GM12864 (cell line): ENCODE measurements at regions not wholly inside any gene's neighbourhood (a gene's known extent, or its start where the extent isn't known, plus 50 kb on each side); places are given as distances from the start of the nearest gene placed in this dataset.

Experiments
- DNase-seq: peaks from one replicate; pipeline ENCODE4 v3.0.0-alpha.2; 2011; ENCODE audit warnings: low read depth
- H3K4me3 ChIP-seq: 2 replicates; pipeline ENCODE4 v1.5.1; 2011; ENCODE audit warnings: mild to moderate bottlenecking, low read depth, low read length, control low read depth
- TF ChIP-seq, protein P1 (sequence below): IDR thresholded peaks from 2 replicates; pipeline ENCODE4 v1.5.1; 2011; ENCODE audit warnings: low read depth, mild to moderate bottlenecking, moderate library complexity, low read length, control low read depth, inconsistent platforms; ENCODE audit errors: missing control alignments

DNA sequence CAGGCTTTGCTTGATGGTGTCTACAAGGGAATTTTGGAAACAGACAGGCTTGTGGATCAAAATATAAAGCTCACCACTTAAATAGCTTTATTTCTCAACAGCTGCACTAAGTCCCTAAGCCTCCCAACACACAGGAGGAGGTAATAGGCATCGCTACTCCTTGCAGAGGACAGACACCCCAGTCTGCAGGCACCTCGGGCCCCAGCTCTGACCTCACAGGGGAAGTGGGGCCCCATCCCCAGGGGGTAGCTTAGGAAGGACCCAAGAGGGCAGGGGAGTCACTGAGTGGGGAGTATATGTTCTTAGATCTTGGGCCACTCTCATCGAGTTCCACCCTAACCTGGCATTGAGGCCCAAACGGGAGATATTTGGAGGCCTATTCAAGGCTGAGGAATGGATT is 66.7 kb upstream of the XPA start:
- no peak for DNase-seq
- H3K4me3 ChIP-seq = no peak overlapping the region
- TF ChIP-seq, protein P1, sequence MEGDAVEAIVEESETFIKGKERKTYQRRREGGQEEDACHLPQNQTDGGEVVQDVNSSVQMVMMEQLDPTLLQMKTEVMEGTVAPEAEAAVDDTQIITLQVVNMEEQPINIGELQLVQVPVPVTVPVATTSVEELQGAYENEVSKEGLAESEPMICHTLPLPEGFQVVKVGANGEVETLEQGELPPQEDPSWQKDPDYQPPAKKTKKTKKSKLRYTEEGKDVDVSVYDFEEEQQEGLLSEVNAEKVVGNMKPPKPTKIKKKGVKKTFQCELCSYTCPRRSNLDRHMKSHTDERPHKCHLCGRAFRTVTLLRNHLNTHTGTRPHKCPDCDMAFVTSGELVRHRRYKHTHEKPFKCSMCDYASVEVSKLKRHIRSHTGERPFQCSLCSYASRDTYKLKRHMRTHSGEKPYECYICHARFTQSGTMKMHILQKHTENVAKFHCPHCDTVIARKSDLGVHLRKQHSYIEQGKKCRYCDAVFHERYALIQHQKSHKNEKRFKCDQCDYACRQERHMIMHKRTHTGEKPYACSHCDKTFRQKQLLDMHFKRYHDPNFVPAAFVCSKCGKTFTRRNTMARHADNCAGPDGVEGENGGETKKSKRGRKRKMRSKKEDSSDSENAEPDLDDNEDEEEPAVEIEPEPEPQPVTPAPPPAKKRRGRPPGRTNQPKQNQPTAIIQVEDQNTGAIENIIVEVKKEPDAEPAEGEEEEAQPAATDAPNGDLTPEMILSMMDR = no peak

DNA sequence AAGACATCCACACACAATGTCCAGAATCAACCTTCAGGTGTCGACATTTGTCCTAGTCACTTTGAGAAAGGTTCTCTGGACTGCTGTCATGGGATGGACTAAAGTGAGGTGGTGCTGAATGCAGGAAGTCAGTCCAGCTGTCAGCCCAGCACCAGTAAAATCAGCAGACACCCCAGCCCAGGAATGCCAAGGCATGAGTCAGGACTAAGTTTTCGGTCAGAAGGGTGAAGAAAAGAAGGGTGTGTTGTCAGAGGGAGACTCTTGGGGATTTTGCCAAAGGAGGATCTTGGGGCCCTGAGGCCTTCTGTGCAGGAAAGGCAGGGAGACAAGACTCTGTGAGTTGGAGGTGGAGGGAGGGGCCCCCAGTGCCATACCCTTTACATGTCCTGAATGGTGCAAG is 69.0 kb upstream of the XPA start:
- H3K4me3 ChIP-seq = no peak overlapping the region
- TF ChIP-seq, protein P1 = no peak
- no peak for DNase-seq

DNA sequence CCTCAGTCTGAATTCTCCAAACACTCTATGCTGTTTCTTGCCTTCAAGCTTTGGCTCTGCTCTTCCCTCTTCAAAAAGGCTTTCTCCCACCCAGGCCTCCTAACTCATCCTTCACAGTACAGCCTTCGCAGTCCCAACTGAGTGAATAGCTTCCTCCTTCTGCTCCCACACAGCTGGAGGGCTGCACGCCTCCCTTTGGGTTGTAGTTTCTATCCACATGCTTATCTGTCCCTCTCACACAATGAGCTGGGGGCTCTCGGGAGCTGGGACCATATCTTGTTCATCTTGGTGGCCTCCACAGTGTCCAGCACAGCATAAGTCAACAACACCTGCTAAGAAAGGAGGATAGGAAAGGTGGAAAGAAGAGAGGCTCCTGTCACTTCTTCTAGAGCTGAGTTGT is 69.5 kb upstream of the XPA start:
- no peak for DNase-seq
- no peak overlapping the region for H3K4me3 ChIP-seq
- TF ChIP-seq, protein P1 = no peak

DNA sequence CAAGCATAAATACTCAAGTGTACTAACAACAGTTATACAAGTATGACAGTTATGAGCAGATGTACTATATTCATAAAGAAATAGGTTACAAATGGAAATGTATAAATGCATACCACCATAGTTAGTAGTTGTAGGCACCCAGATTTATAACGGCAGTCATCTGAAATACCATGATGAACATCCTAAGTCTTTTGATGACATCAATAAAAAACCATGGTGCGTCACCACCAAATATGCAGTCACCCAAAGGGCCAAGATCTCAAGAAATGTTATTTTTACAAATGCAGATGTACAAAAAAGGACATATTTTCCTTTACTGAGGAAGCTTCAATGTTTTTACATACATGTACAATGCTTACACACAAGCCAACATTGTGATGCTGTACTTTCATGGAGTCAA is 70.8 kb upstream of the XPA start:
- no peak overlapping the region for H3K4me3 ChIP-seq
- TF ChIP-seq, protein P1 = no peak
- no peak for DNase-seq

DNA sequence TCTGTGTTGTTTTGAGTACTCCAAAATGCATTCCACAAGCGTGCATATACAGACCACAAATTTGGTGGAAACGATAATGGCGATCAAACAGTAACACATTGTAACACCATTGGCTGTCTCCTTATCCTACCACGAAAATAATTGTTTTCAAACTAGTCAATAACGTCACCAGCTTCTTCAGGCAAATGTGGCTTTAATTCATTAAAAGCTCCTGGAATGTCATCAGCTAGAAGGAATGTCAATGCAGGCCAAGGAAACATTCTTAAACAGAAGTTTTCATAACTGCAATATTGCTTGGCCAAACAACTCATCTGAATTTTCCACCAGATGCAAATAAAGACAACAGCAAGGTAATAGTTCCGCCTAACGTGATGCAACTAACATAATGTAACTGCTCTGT is 71.6 kb upstream of the XPA start:
- TF ChIP-seq, protein P1 = no peak
- DNase-seq = no peak
- H3K4me3 ChIP-seq = no peak overlapping the region

DNA sequence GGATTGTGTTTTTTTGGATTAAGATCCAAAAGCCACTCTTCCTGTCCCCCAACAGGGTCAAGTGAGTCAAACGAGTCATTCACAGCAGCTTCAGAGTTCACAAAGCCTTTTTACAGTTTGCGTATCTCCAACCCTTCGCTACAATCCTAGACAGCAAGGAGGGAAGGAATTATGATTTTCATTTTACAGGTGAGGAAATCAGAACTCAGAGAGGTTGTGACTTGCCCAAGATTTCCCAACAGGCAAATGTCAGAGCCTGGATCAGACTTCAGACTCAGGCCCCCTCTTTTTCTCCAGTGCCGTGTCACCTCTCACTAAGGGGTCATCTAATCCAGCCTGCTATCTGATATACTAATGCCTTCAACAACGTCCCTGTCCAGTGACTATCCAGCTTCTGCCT is 72.1 kb upstream of the XPA start:
- H3K4me3 ChIP-seq = no peak overlapping the region
- TF ChIP-seq, protein P1 = no peak
- DNase-seq = no peak

DNA sequence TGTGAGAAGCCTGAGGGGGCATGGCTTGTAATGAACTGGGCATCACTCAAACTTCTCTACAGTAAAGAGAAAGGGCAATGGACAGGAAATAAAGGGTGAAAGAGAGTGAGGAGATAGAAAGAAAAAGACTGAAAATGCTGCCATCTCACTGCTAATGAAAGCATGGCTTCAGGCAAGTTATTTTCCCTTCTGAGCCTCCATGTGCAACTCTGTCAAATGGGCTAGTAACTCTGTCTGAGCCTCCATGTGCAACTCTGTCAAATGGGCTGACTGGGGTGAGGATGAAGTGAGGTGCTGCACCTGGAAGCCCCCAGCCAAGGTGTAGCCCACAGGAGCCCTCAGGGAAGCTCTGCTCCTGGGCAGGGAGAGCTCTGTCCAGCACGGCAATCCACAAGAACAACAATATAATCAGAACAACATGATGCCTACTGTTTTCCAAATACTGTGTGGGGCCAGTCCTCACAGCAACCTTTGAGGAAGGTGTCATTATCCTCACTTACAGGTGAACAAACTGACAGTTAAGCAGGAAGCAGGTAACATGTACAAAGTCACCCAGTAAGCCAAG is 73.8 kb upstream of the XPA start:
- TF ChIP-seq, protein P1 = no peak
- DNase-seq = no peak
- no peak overlapping the region for H3K4me3 ChIP-seq
